Activated naive CD8-positive, alpha-beta T cell treated with anti-CD3 and anti-CD28 coated beads, Interleukin-2, amount 50 U/mL, for 24 hours (primary cell): ENCODE measurements at regions not wholly inside any gene's neighbourhood (a gene's known extent, or its start where the extent isn't known, plus 50 kb on each side); places are given as distances from the start of the nearest gene placed in this dataset.

ENCODE experiments used
- ATAC-seq: fragments of 150-1000 bp; cut with Tn5 transposase; one replicate; pipeline ENCODE4 v1.10.0; 2021
- DNase-seq: peaks from one replicate; pipeline ENCODE4 v3.0.0; 2021
- H3K27ac Mint-ChIP-seq: one replicate; pipeline ENCODE4 v1.8.0; 2021; ENCODE audit warnings: mild to moderate bottlenecking, mixed read lengths
- H3K27me3 Mint-ChIP-seq: one replicate; pipeline ENCODE4 v1.8.0; 2021; ENCODE audit warnings: mixed read lengths
- H3K36me3 Mint-ChIP-seq: one replicate; pipeline ENCODE4 v1.8.0; 2021; ENCODE audit warnings: low read depth, mixed read lengths
- H3K4me1 Mint-ChIP-seq: one replicate; pipeline ENCODE4 v1.8.0; 2021; ENCODE audit warnings: mixed read lengths
- H3K4me3 Mint-ChIP-seq: one replicate; pipeline ENCODE4 v1.8.0; 2021; ENCODE audit warnings: mild to moderate bottlenecking, moderate library complexity, mixed read lengths
- H3K9me3 Mint-ChIP-seq: one replicate; pipeline ENCODE4 v1.8.0; 2021; ENCODE audit warnings: mixed read lengths

DNA sequence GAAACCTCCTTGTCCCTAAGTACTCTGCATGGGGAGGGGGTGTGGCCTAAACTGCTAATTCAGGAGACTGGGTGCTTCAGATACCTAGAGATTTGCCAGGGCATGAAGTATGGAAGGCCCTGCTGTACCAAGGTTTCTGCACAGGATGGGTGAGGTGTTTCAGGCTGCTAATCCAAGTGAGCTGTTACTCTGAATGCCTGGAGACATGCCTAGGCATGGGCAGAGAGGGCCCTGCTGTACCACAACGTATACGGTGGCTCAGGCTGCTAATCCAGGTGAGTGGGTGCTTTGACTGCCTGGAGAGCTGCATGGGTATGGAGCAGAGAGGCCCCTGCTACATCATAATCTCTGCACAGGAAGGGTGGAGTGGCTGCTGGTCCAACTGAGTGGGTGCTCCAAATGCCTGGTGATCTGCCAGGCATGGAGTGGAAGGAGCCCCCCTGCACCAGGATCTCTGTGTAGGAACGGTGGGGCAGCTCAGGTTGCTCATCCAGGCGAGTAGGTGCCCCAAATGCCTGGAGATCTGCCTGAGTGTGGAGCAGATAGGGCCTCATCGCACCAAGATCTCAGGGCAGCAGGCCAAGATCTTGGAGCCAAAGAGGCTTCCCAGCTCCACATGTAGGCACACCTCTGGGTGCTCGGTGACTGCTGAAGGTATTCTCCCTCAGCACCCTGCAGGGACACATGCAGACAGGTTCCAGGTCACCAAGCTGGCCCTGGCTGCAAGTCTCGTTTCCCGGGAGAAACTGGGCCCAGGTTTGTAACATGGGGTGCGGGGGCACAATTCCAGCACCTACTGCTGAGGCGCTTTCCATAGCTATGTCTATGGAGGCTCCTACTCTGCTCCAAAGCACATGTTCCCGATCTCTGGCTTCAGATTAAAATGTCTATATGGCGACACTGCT is 252.5 kb upstream of the PLXNA2 start:
- Mint-ChIP-seq H3K36me3 (no peaks in the 10 kb centered on the region), H3K27ac (no peak overlapping the region)

GRCh38 chr1:208497866-208498541 is 253.8 kb upstream of the PLXNA2 start:
- Mint-ChIP-seq H3K36me3 (no peaks in the 10 kb centered on the region), H3K4me1 (no peaks in the 10 kb centered on the region), H3K9me3 (no peaks in the 10 kb centered on the region), H3K27me3 (peaks cover 14% of the 10 kb centered on the region), H3K27ac (no peak overlapping the region), H3K4me3 (no peak overlapping the region)
- no peak for ATAC-seq
- no peak for DNase-seq

More for the DNA sequence above, 252.5 kb upstream of the PLXNA2 start:
- no peak for ATAC-seq
- H3K4me3 Mint-ChIP-seq, result no peak overlapping the region
- no peaks in the 10 kb centered on the region for H3K9me3 Mint-ChIP-seq
- H3K4me1 Mint-ChIP-seq, result no peaks in the 10 kb centered on the region
- no peak for DNase-seq
- peaks cover 16% of the 10 kb centered on the region for H3K27me3 Mint-ChIP-seq

- Mint-ChIP-seq H3K36me3 (no peaks in the 10 kb centered on the region), H3K4me1 (no peaks in the 10 kb centered on the region), H3K27ac (no peak overlapping the region), H3K27me3 (peaks cover 9% of the 10 kb centered on the region), H3K4me3 (no peak overlapping the region), H3K9me3 (no peaks in the 10 kb centered on the region)
- no peak for ATAC-seq
- DNase-seq, result no peak
Measured at GRCh38 chr1:208499026-208499425, 254.8 kb upstream of the PLXNA2 start.

DNA sequence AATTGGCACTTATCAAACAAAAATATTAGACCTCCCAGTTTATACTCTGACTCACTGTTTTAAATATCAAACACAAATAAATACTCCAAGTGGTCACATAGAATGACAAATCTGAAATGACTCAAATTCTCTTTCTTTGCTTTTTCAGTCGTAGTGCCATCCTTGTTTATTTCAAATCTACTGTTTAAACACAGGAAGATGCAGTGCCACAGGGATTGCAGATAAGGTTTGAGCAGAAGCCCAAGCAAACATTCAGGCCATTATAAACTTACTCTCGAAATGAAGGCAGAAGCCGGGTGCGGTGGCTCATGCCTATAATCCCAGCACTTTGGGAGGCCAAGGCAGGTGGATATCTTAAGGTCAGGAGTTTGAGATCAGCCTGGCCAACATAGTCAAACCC is 255.4 kb upstream of the PLXNA2 start:
- Mint-ChIP-seq H3K27me3 (peaks cover 12% of the 10 kb centered on the region), H3K36me3 (no peaks in the 10 kb centered on the region), H3K4me1 (no peaks in the 10 kb centered on the region), H3K27ac (no peak overlapping the region), H3K9me3 (no peaks in the 10 kb centered on the region), H3K4me3 (no peak overlapping the region)
- DNase-seq (no peak), ATAC-seq (no peak)

DNA sequence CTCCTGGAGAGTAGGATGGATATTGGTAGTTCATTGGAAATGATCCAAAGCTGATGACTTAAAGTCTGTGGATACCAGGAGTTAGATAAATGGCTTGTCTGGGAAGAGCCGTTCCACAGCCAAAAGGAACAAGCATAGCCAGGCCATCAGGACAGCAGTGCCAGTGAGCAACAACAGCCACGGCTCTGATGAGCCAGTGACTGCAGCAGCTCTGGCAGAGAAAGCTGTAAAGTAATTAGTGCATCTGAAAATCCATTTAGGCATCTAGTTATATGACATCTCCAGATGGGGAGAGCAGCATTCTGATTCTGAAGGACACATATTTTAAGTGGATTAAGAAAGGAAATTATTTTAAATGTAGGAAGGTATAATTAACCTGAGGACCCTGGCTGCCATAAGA is 256.2 kb upstream of the PLXNA2 start:
- no peaks in the 10 kb centered on the region for H3K9me3 Mint-ChIP-seq

GRCh38 chr1:208501542-208501941 is 257.4 kb upstream of the PLXNA2 start:
- Mint-ChIP-seq H3K4me1 (no peaks in the 10 kb centered on the region), H3K36me3 (no peaks in the 10 kb centered on the region), H3K27me3 (peaks cover 13% of the 10 kb centered on the region), H3K4me3 (no peak overlapping the region), H3K27ac (no peak overlapping the region), H3K9me3 (no peaks in the 10 kb centered on the region)
- DNase-seq (no peak), ATAC-seq (no peak)

More for the DNA sequence above, 256.2 kb upstream of the PLXNA2 start:
- no peak overlapping the region for H3K27ac Mint-ChIP-seq
- no peak for DNase-seq
- ATAC-seq, result no peak
- no peaks in the 10 kb centered on the region for H3K36me3 Mint-ChIP-seq
- no peak overlapping the region for H3K4me3 Mint-ChIP-seq
- no peaks in the 10 kb centered on the region for H3K4me1 Mint-ChIP-seq
- peaks cover 15% of the 10 kb centered on the region for H3K27me3 Mint-ChIP-seq

GRCh38 chr1:208503787-208504186 is 259.6 kb upstream of the PLXNA2 start:
- Mint-ChIP-seq H3K4me3 (no peak overlapping the region), H3K36me3 (no peaks in the 10 kb centered on the region), H3K9me3 (no peaks in the 10 kb centered on the region), H3K27me3 (peaks cover 8% of the 10 kb centered on the region), H3K27ac (no peak overlapping the region), H3K4me1 (no peaks in the 10 kb centered on the region)
- DNase-seq (no peak), ATAC-seq (no peak)

- Mint-ChIP-seq H3K4me3 (no peak overlapping the region), H3K9me3 (no peaks in the 10 kb centered on the region), H3K36me3 (no peaks in the 10 kb centered on the region), H3K27ac (no peak overlapping the region), H3K4me1 (no peaks in the 10 kb centered on the region), H3K27me3 (peaks cover 6% of the 10 kb centered on the region)
- DNase-seq, result no peak
- no peak for ATAC-seq
Measured at GRCh38 chr1:208506812-208507211, 262.6 kb upstream of the PLXNA2 start.

- Mint-ChIP-seq H3K9me3 (no peaks in the 10 kb centered on the region), H3K27me3 (peaks cover 6% of the 10 kb centered on the region), H3K36me3 (no peaks in the 10 kb centered on the region), H3K4me1 (no peaks in the 10 kb centered on the region), H3K27ac (no peak overlapping the region), H3K4me3 (no peak overlapping the region)
- ATAC-seq (no peak), DNase-seq (no peak)
Measured at GRCh38 chr1:208509072-208509471, 264.9 kb upstream of the PLXNA2 start.

- no peaks in the 10 kb centered on the region for H3K9me3 Mint-ChIP-seq
- ATAC-seq (no peak), DNase-seq (no peak)
- H3K36me3 Mint-ChIP-seq, result no peaks in the 10 kb centered on the region
- H3K4me1 Mint-ChIP-seq, result no peaks in the 10 kb centered on the region
- no peak overlapping the region for H3K4me3 Mint-ChIP-seq
- H3K27ac Mint-ChIP-seq, result no peak overlapping the region
- H3K27me3 Mint-ChIP-seq, result no peaks in the 10 kb centered on the region
Measured at GRCh38 chr1:208510192-208510952, 266.2 kb upstream of the PLXNA2 start.

DNA sequence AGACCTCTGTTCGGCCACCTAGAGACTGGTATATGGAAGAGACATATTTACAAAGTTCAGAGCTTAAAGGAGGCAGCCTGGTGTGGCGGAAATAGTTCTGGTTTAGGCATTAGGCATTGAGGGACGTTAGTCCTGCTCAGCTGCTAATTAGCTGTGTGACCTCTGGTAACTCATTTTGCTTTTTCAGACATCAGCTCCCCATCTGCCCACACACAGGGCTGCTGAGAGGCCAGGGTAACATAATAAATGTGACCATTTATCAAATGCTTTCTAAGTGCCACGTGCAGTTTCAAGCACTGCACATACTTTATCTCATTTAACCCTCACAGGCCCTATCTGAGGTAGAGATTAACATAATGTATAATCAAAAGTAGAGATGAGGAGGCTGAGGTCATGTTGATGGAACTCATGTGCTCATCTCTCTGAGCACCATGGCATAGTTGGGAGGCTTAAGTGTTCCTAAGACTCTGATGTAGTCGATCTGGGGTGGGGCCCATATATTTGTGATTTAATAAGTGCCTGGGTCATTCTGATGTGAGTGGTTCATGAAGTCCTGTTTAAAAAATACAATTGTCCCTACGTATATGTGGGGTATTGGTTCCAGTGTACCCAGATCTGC is 267.2 kb upstream of the PLXNA2 start:
- Mint-ChIP-seq H3K27me3 (no peaks in the 10 kb centered on the region), H3K4me1 (no peaks in the 10 kb centered on the region), H3K4me3 (no peak overlapping the region), H3K9me3 (no peaks in the 10 kb centered on the region), H3K36me3 (no peaks in the 10 kb centered on the region), H3K27ac (no peak overlapping the region)
- ATAC-seq, result no peak
- DNase-seq, result no peak

- no peak for ATAC-seq
- Mint-ChIP-seq H3K36me3 (no peaks in the 10 kb centered on the region), H3K4me1 (no peaks in the 10 kb centered on the region), H3K27ac (no peak overlapping the region), H3K27me3 (no peaks in the 10 kb centered on the region), H3K4me3 (no peak overlapping the region), H3K9me3 (peaks cover 7% of the 10 kb centered on the region)
- DNase-seq, result no peak
Measured at GRCh38 chr1:208513799-208514198, 269.6 kb upstream of the PLXNA2 start.

GRCh38 chr1:208515129-208515528 is 270.9 kb upstream of the PLXNA2 start:
- Mint-ChIP-seq H3K36me3 (no peaks in the 10 kb centered on the region), H3K27me3 (no peaks in the 10 kb centered on the region), H3K9me3 (peaks cover 7% of the 10 kb centered on the region), H3K4me3 (no peak overlapping the region), H3K4me1 (no peaks in the 10 kb centered on the region), H3K27ac (no peak overlapping the region)
- no peak for DNase-seq
- ATAC-seq, result no peak

- Mint-ChIP-seq H3K9me3 (peaks cover 7% of the 10 kb centered on the region), H3K4me3 (no peak overlapping the region), H3K36me3 (no peaks in the 10 kb centered on the region), H3K27ac (no peak overlapping the region), H3K27me3 (no peaks in the 10 kb centered on the region), H3K4me1 (no peaks in the 10 kb centered on the region)
- no peak for ATAC-seq
- no peak for DNase-seq
Measured at GRCh38 chr1:208516780-208517179, 272.6 kb upstream of the PLXNA2 start.
